GM20000 (cell line): ENCODE measurements at regions not wholly inside any gene's neighbourhood (a gene's known extent, or its start where the extent isn't known, plus 50 kb on each side); places are given as distances from the start of the nearest gene placed in this dataset.

Experiments
- DNase-seq: peaks from one replicate; pipeline ENCODE4 v3.0.0; 2012; ENCODE audit warnings: low spot score
- TF ChIP-seq, protein P1 (sequence below): IDR thresholded peaks from 2 replicates; pipeline ENCODE4 v1.5.1; 2012; ENCODE audit warnings: mild to moderate bottlenecking, control low read depth; ENCODE audit errors: extremely low read depth, missing control alignments

DNA sequence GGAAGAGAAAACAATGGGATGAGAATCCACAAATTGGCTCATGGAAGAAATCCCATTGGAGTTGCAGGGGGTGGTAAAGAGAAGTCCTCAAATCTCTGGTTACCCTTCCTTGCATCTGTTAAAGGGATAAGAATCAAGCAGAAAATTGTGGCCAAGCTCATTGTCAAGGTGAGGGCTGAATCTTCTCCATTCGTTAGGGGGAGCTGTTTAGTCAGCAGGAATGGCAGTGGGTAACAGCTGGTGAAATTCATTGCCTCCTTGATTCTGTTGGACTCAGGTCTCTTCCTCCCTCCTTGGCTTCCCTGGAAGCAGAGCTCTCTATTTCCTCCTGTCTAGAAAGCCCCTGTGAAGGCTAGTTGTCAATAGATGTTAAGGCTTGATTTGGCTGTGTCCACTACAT lies 343.1 kb upstream of the SEMA6D start:
- no peak for DNase-seq
- TF ChIP-seq, protein P1, sequence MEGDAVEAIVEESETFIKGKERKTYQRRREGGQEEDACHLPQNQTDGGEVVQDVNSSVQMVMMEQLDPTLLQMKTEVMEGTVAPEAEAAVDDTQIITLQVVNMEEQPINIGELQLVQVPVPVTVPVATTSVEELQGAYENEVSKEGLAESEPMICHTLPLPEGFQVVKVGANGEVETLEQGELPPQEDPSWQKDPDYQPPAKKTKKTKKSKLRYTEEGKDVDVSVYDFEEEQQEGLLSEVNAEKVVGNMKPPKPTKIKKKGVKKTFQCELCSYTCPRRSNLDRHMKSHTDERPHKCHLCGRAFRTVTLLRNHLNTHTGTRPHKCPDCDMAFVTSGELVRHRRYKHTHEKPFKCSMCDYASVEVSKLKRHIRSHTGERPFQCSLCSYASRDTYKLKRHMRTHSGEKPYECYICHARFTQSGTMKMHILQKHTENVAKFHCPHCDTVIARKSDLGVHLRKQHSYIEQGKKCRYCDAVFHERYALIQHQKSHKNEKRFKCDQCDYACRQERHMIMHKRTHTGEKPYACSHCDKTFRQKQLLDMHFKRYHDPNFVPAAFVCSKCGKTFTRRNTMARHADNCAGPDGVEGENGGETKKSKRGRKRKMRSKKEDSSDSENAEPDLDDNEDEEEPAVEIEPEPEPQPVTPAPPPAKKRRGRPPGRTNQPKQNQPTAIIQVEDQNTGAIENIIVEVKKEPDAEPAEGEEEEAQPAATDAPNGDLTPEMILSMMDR: no peak

DNA sequence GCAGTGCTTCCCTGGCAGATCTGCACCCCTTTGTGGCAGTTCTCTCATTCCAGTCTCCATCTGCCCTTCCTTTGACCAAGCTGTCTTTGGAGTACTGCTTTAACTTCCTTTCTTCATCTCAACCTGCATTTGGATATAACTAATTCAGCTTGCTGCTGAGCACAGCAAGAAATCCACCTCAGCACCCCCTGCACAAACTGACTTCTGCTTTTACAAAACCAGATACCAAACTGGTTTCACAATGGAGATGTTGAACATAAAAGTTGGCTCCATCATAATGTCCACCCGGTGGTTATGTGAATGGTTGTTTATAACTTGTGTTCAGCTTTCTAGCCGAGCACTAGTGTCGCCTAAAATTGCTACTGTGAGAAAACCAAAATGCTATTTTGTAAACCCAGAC lies 341.1 kb upstream of the SEMA6D start:
- TF ChIP-seq, protein P1: no peak
- DNase-seq: no peak

DNA sequence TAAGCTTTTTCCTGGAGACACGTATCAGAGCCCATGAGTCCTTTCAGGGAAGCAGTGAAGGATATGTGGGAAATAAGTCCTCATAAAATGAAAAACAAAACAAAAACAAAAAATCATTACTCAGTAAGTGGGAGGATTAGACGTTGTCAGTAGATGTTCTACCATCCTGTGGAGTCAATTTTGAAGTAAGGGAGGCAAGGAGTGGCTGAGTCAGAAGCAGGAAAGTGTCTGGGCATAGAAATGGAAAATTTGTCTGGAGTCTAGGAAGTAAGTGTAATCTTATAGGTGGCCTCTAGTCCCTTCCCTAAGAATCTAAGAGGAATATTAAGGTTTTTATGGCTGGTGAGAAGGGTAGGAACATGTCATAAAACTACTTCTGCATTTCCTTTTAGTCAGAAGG lies 339.8 kb upstream of the SEMA6D start:
- no peak for DNase-seq
- TF ChIP-seq, protein P1: no peak

DNA sequence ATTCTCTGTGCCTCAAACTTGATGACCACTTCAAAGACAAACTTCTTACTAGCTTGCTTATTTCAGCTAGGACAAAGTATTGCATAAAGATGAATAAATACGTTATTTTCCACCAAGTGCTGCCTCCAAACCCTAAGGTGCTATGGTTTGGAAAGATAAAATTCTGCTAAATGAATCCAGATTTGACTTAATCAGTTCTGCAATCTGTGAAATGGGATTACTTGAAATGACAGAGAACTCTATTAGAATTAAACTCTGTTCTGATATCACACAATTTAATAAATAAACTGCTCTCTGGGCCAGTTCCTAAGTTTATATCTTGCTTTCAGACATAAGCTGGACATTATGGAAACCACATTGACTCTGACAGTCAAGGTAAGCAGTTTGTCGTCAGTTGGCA lies 338.8 kb upstream of the SEMA6D start:
- TF ChIP-seq, protein P1: no peak
- DNase-seq: no peak

DNA sequence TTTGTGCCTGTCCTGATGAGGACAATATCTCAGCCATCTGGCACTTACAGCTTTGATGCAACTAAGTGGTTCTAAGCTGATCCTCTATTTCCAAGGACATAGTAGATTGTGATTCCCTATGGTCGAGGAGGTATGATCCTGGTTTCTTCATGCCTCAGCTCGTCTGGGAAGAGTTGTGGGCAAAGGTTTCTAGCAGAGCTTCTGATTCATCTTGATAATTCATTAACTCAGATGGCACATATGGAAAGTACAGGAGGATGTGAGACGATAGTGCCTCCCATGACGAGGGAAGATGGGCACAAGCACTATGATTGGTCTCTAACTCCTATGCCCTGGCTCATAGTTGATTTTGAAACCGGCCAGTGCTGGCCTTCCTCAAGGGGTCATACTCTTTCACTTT lies 334.2 kb upstream of the SEMA6D start:
- TF ChIP-seq, protein P1: no peak
- no peak for DNase-seq

DNA sequence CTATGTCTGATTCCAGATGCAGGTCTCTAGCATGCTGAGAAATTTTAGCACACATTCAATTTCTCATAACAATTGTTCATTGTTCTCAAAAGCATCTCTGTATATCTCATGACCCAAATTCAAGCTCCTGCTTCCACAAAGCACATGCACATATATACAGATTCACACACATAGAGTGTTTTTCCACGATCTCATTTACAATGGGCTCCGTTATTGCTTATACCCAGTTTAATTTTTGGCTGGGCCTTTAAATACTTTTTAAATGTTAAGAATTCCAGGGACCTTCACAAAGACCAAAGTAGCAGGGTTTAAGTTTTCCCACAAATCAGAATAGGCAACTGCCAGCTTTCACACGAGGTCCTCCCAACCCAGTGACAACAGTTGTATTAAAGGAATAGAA lies 333.5 kb upstream of the SEMA6D start:
- DNase-seq: no peak
- TF ChIP-seq, protein P1: no peak

DNA sequence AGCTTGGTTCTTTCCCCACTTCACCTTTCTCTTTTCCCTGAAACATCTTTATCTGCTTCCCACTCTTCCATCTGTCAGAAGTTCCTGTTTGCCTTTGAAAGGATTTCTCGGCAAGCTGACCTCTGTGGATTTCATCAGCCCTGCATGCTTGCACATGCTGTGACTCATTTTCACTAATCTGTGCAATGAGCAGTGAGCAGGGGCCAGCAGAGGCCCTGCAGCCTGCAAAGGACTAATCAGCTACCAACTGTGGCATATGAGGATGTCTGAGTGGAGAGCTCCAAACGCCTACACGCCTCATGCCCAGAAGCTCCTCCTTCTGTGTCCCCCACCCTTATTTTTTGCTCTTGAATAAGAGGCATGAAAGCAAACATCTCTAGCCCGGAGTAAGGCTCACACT lies 333.0 kb upstream of the SEMA6D start:
- DNase-seq: no peak
- TF ChIP-seq, protein P1: no peak
